HG03103 (cell line): ENCODE measurements at regions not wholly inside any gene's neighbourhood (a gene's known extent, or its start where the extent isn't known, plus 50 kb on each side); places are given as distances from the start of the nearest gene placed in this dataset.
A peak's percentile ranks its signal among the peaks of the same experiment; 100 is the strongest.

Experiments
- ATAC-seq: cut with Tn5 transposase; IDR thresholded peaks from one replicate; pipeline ENCODE4 v1.9.1; 2021; ENCODE audit warnings: low read depth; ENCODE audit not compliant: unreplicated experiment

DNA sequence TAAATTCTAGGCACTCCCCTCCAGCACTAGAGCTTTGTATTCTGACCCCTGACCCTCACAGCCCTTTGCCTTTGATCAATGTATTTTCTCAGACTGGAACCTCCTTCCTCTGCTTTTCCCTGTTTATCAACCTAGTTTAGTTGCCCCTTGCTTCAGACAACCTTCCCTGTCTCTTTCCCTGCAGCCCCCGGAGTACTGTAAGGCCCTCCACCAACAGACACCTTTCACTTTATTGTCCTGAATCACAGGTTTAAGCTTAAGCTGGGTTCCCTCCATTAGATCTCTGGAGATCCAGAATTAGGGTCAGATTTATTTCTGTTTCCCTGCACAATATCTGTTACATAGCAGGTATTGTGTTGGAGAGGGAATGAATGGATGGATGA is 140.2 kb downstream of the DDX1 start:
- peak; percentile 5 for ATAC-seq

- peak; percentile 95 for ATAC-seq
These were observed 140.8 kb downstream of the DDX1 start for GRCh38 chr2:15732341-15733077.

DNA sequence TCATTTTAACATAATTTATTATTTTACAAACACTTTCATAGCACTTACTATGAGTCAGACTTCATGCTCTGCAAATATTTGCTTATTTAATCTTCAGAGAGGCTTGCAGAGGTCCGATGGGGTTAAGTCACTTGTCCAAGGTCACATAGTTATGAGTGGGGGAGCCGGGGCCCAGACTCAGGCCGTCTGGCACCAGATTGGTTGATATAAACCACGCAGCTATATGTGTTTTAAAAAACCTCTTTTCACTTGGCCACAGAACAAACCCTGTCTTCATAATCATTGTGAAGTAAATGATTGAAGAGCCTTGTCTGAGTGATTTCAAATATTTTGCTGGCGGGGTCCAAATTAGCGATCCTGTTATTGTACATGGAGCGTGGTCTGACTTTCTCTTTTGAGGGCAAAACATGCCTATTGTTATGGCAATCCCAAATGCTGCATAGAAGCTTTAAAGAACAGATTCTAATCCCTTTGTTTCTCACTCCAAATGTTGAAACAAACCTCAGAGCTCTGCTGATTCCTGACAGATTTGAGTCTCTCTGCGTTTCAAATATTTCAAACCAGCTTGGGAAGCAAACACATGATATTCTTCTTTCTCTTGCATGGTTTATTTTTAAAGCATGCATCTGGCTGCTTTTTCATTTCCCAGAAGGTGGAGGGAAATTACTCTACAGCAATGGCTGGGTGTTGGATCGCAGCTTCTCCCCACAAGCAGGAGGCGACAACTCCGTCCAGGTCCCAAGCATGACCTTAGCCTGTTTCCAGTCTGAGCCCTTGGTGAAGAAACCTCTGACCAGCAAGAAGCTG is 142.4 kb downstream of the DDX1 start:
- no peak for ATAC-seq

DNA sequence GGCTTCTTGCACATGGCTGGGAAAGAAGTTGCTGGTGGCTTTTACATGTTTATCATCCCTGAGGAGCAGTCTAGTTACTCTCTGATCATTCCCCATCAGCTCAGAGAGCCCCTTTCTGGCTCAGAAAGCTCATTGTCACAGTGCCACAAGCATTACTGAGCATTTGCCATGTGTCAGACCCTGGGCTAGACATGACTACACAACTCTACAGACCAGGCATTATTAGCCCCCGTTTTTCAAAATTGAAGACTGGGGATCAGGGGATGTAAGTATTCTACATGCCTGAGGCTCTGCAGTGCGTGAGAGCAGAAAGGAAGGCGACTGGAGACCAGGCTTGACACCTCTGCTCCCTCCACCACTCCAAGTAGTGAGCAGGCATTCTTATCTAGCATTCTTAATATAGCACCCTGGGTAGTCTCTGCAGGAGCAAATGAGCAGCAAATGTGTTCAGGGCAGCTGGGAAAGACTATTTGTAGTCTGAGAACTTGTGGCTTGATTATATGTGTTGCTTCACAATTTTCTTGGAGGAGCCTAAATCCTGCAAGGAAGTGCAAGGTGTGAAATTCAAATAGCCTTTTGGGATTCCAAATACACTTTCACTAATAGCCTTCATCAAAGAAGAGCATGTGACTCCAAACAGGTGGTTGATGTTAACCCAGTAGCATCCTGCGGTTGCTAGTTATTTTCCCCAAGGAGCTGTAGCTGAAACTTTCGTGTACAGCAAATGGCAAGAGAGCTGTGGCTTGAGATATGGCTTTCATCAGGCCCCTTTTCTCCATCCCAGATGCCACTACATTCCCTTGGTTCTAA is 143.2 kb downstream of the DDX1 start:
- no peak for ATAC-seq

DNA sequence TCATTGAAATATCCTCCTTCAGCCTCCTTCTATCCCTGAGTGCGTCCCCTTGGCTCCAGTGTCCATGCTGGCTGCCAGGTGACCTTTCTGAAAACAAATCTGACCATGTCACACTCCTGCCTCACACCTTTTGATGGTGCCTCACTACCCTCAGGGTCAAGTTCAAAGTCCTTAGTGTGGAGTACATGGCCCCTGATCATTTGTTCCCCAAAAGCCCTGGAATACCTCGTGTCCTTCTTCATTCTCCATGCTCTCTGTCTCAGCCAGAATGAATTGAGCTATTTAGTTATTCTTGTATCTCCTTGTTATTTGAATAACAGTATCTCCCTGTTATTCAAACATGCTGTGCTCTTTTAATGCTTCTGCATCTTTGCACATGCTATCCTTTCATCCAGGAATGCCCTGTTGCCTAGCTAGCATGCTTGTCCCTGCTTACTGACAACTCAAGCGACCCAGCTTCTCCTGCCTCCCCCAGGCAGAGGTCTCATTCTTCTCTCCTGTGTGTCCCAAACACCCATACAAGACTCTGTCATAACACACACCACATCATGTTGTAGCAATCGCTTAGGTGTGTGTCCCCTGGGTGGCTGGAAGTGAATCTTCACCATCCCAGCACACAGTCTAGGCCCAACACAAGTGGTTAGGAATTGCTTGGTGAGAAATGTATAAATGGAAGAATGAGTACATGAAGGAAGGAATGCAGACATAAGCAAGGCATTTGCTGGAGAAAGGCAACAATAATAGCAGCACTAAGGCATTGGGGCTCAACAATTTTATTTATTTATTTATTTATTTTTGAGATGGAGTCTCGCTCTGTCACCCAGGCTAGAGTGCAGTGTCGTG is 144.0 kb downstream of the DDX1 start:
- no peak for ATAC-seq

DNA sequence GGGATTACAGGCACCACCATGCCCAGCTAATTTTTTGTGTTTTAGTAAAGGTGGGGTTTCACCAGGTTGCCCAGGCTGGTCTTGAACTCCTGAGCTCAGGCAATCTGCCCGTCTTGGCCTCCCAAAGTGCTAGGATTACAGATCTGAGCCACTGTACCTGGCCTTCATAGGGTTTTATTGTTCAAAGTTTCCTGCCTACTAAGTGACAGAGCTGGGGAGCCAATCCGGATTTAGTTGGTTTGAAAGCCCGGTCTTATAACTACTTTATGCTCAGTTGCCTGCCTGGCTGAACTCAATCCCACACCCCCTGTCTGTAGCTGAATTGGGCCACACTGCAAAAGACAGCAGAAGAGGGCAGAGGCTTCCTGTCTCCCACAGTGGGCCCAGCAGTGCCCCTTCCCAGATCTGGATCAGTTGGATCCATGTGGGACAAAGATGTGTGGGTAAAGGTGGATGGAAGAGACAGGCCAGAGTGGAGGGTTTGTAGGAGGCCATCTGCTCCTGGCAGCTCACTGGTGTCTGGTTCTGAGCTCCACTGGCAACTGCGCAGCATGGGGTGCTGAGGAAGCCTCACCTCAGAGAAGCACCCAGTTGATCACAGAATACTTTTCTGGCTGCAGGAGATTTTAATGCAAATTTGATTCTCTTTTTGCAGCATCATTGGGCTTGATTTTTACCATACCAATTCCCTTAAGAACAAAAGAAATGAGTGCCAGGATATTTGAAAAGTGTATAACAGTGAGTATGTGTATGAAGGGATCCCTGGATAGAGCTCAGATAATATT is 144.9 kb downstream of the DDX1 start:
- ATAC-seq = no peak

- no peak for ATAC-seq
These were observed 145.9 kb downstream of the DDX1 start for GRCh38 chr2:15737314-15738224.

GRCh38 chr2:15738225-15738546 is 146.5 kb downstream of the DDX1 start:
- ATAC-seq = no peak

DNA sequence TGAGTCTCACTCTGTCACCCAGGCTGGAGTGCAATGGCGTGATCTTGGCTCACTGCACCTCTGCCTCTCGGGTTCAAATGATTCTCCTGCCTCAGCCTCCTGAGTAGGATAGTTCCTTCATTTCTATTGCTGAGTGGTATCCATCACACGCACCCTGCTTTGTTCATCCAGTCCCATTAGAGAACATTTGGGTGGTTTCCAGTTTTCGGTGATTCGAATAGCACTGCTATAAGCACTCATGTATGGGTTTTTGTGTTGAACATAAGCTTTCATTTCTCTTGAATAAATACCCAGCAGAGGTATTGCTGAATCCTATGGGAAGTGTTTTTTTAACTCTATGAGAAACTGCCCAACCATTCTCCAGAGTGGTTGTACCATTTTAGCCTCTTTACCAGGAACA is 147.3 kb downstream of the DDX1 start:
- ATAC-seq = no peak

DNA sequence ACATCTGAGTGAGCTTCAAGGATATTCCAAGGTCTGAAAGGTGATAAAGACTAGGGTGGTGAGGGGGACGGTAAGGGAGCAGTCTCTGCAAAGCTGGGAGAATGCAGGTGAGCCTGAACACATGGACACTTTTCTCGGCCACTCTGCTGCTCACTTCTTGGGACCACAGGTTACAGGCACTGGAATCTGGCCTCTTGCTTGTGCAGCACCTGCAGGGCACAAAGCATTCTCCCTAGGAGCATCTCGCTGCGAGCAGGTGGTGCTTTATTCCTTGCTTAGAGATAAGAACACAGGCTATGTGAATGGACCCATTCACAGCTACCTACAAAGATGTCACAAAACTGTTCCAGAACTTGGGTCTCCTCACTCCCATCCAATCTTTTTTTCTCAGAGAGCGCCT is 153.2 kb downstream of the DDX1 start:
- ATAC-seq = no peak

DNA sequence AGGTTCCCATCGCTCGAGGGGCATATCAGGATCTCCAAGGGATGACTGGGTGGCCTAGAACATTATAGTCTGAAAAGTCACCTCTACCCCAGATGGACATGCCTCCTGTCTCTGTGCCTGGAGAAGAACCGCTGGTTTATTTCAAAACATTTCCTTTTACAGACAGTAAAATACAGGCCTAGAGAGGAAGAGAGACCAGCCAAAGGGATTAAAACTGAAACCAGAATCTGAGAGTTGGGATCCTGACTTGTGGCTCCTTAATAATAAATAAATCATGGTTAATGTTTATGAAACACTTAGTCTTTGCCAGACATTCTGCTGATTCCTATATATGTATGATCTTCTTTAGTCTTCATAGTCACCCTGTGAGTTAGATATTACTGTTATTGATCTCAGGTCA is 153.7 kb downstream of the DDX1 start:
- ATAC-seq = no peak

- no peak for ATAC-seq
These were observed 154.4 kb downstream of the DDX1 start for GRCh38 chr2:15745907-15746702.

GRCh38 chr2:15746703-15747550 is 155.3 kb downstream of the DDX1 start:
- no peak for ATAC-seq

DNA sequence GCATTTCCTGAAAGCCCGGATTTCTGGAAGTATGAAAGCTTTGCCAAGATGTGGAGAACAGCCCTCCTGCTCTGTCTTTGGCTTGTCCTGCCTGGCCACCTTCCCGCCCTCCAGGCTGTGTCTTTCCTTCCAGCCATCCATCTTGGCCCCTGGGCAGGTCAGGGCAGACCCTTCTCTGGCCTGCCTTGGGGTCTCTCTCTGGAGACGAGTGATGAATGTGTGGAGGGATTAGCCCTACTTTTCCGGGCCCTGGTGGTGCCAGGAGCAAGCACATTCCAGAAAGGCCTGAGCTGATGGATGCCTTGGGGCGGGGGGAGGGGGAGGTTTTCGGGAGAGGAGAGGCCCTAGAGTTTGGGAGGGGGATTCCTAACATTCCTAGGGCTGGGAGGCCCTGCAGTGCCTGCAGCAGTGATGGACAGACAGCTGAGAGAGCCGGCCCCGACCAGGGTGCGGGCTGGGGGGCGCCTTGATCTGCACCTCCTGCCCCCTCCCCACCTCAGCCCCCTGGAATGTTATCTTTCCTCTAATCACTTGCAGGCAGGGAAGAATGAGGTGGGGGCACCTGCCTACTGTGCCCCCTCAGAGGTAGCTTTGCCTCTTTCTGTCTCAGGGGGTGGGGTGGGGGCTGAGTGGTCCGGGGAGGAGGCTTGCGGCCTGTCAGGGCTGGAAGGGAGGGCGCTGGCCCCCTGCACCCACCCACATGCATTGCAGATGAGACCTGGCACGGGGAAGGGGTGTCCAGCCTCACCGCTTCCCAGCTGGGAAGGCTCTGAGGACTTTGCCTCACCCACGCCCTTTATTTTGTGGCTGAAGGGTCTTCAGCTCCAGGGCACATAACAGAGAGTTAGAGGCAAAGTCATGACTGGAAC is 156.2 kb downstream of the DDX1 start:
- no peak for ATAC-seq

DNA sequence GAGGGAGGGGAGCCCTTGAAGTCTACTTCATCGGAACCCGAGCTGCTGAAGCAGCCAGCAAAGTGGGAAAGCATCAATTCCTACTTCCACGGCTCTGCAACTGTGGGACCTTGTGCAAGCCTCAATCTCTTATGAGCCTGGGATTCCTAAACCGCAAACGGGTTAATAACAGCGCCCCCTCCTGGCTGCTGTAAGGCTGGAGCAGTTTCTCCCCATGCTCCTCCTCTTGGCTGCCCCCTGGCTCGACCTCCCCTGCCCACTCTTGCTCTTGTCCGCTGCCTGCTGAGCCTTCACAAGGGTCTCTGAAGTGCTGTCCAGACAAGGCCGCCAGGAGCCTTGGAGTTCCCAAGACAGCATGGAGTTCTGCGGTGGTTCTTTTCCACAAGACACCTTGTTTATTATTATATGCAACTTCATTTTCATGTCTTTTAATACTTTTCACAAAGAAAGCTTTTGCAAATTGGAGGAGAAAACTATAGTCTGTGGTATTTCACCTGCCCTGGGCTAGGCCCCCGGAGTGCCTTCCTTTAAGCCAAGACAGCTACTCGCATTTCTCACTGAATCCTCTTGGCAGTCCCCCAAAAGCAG is 157.2 kb downstream of the DDX1 start:
- no peak for ATAC-seq
